Thoracic aorta (tissue), 2 donors: ENCODE measurements at regions not wholly inside any gene's neighbourhood (a gene's known extent, or its start where the extent isn't known, plus 50 kb on each side); places are given as distances from the start of the nearest gene placed in this dataset.

ENCODE experiments used
- ATAC-seq: fragments of 150-250 bp; one replicate; pipeline ENCODE4 v1.8.0; 2017; ENCODE audit warnings: low read depth; ENCODE audit not compliant: insufficient number of reproducible peaks, low FRiP score
- DNase-seq: peaks from one replicate; pipeline ENCODE4 v3.0.0-alpha.2; 2020; ENCODE audit warnings: low spot score
- H3K27ac ChIP-seq, 2 donors: fragments of 200-600 bp; sonication (generic); 1 replicate in 1 of 2; 2 replicates in 1 of 2; pipeline ENCODE4 v1.5.1; 2016; ENCODE audit warnings: mild to moderate bottlenecking in 2 of 2, moderate library complexity in 2 of 2
- H3K27me3 ChIP-seq: fragments of 200-600 bp; sonication (generic); replicated peaks from 2 replicates; pipeline ENCODE4 v1.6.0; 2016; ENCODE audit warnings: mild to moderate bottlenecking; ENCODE audit not compliant: insufficient read depth
- H3K36me3 ChIP-seq: fragments of 200-600 bp; sonication (generic); one replicate; pipeline ENCODE4 v1.5.1; 2016
- H3K4me1 ChIP-seq, 2 donors: fragments of 200-600 bp; sonication (generic); 1 replicate in 1 of 2; 2 replicates in 1 of 2; pipeline versions ENCODE4 v1.5.1 to v1.6.0; 2016; ENCODE audit warnings: low read depth in 2 of 2, mild to moderate bottlenecking in 1 of 2; ENCODE audit not compliant: control insufficient read depth in 1 of 2
- H3K4me3 ChIP-seq: fragments of 200-600 bp; sonication (generic); 2 replicates; pipeline ENCODE4 v1.5.1; 2016; ENCODE audit warnings: mild to moderate bottlenecking
- H3K9me3 ChIP-seq: fragments of 200-600 bp; sonication (generic); 2 replicates; pipeline ENCODE4 v1.5.1; 2016
- CTCF ChIP-seq: fragments of 200-600 bp; sonication (generic); IDR thresholded peaks from one replicate; pipeline ENCODE4 v1.5.1; 2019; ENCODE audit warnings: antibody characterized with exemption

- no peak for TF ChIP-seq CTCF
- ATAC-seq (no peak), DNase-seq (no peak)
- no peak overlapping the region for H3K4me3 ChIP-seq
- H3K27me3 ChIP-seq = no peaks in the 10 kb centered on the region
- H3K27ac ChIP-seq = no peak overlapping the region
- H3K36me3 ChIP-seq = no peaks in the 10 kb centered on the region
- H3K4me1 ChIP-seq = no peaks in the 10 kb centered on the region
- peaks cover 3% of the 10 kb centered on the region for H3K9me3 ChIP-seq
Observed at GRCh38 chr6:45727228-45727627, 288.4 kb downstream of the CLIC5 start.

- Histone ChIP-seq H3K36me3 (no peaks in the 10 kb centered on the region), H3K4me3 (no peak overlapping the region), H3K9me3 (peaks cover 3% of the 10 kb centered on the region), H3K4me1 (no peaks in the 10 kb centered on the region), H3K27me3 (no peaks in the 10 kb centered on the region), H3K27ac (no peak overlapping the region)
- ATAC-seq (no peak), DNase-seq (no peak)
- no peak for TF ChIP-seq CTCF
Observed at GRCh38 chr6:45726444-45726843, 289.2 kb downstream of the CLIC5 start.

- ATAC-seq = no peak
- no peak for TF ChIP-seq CTCF
Observed at GRCh38 chr6:45724511-45724910, 291.1 kb downstream of the CLIC5 start.

GRCh38 chr6:45724027-45724426 lies 291.6 kb downstream of the CLIC5 start:
- no peak for ATAC-seq
- H3K4me1 ChIP-seq = no peaks in the 10 kb centered on the region
- TF ChIP-seq CTCF = no peak

More at GRCh38 chr6:45724511-45724910, 291.1 kb downstream of the CLIC5 start:
- H3K36me3 ChIP-seq = no peaks in the 10 kb centered on the region
- no peak overlapping the region for H3K27ac ChIP-seq
- peaks cover 3% of the 10 kb centered on the region for H3K9me3 ChIP-seq
- no peak overlapping the region for H3K4me3 ChIP-seq
- no peak for DNase-seq
- no peaks in the 10 kb centered on the region for H3K27me3 ChIP-seq
- H3K4me1 ChIP-seq = no peaks in the 10 kb centered on the region

GRCh38 chr6:45722876-45723275 lies 292.8 kb downstream of the CLIC5 start:
- no peak overlapping the region for H3K4me3 ChIP-seq

More at GRCh38 chr6:45724027-45724426, 291.6 kb downstream of the CLIC5 start:
- H3K4me3 ChIP-seq = no peak overlapping the region
- H3K36me3 ChIP-seq = no peaks in the 10 kb centered on the region
- DNase-seq = no peak
- peaks cover 3% of the 10 kb centered on the region for H3K9me3 ChIP-seq
- no peaks in the 10 kb centered on the region for H3K27me3 ChIP-seq
- no peak overlapping the region for H3K27ac ChIP-seq

More at GRCh38 chr6:45722876-45723275, 292.8 kb downstream of the CLIC5 start:
- DNase-seq (no peak), ATAC-seq (no peak)
- no peak for TF ChIP-seq CTCF
- no peak overlapping the region for H3K27ac ChIP-seq
- no peaks in the 10 kb centered on the region for H3K4me1 ChIP-seq
- H3K9me3 ChIP-seq = peaks cover 3% of the 10 kb centered on the region
- H3K36me3 ChIP-seq = no peaks in the 10 kb centered on the region
- no peaks in the 10 kb centered on the region for H3K27me3 ChIP-seq
